H1 (cell line): ENCODE measurements at regions not wholly inside any gene's neighbourhood (a gene's known extent, or its start where the extent isn't known, plus 50 kb on each side); places are given as distances from the start of the nearest gene placed in this dataset.

Experiments
- CTCF ChIA-PET: fragments of 300-600 bp; sonication (Branson Sonifier 250); formaldehyde crosslinking; loops from one replicate; lab custom pipeline; 2021; ENCODE audit not compliant: partially characterized antibody; lab: Charles Lee
- POLR2A ChIA-PET: fragments of 300-600 bp; sonication (Branson Sonifier 250); formaldehyde crosslinking; loops from one replicate; lab custom pipeline; 2021; ENCODE audit warnings: inconsistent platforms; ENCODE audit not compliant: partially characterized antibody; lab: Charles Lee
- DNase-seq, 2 experiments: peaks; one replicate each; pipeline versions ENCODE4 v3.0.0 to v3.0.0-alpha.2; 2010 to 2022; ENCODE audit warnings: low spot score in 2 of 2, low read depth in 1 of 2, mixed read lengths in 1 of 2
- FAIRE-seq: peaks from 2 replicates; lab custom pipeline; 2011; peaks lifted over from hg19 to GRCh38; lab: Jason Lieb, UNC
- H2AFZ ChIP-seq: 2 replicates; pipeline ENCODE4 v1.8.1; 2012; ENCODE audit warnings: low read length, inconsistent platforms
- H2AK5ac ChIP-seq: 2 replicates; pipeline ENCODE4 v1.6.1; 2013; ENCODE audit warnings: low read depth, low read length
- H2BK120ac ChIP-seq: replicated peaks from 2 replicates; pipeline ENCODE3; 2013; ENCODE audit warnings: low read depth, low read length, inconsistent platforms
- H2BK12ac ChIP-seq: 2 replicates; pipeline ENCODE4 v1.6.1; 2013; ENCODE audit warnings: low read depth, low read length
- H2BK15ac ChIP-seq: 2 replicates; pipeline ENCODE4 v1.6.1; 2013; ENCODE audit warnings: low read length
- H2BK20ac ChIP-seq: 2 replicates; pipeline ENCODE4 v1.6.1; 2013; ENCODE audit warnings: low read length
- H2BK5ac ChIP-seq: 2 replicates; pipeline ENCODE4 v1.6.1; 2013; ENCODE audit warnings: low read depth, low read length
- H3K14ac ChIP-seq: 2 replicates; pipeline ENCODE4 v1.6.1; 2013; ENCODE audit warnings: inconsistent platforms; ENCODE audit not compliant: insufficient read length
- H3K18ac ChIP-seq: 2 replicates; pipeline ENCODE4 v1.6.1; 2013; ENCODE audit warnings: low read length; ENCODE audit errors: extremely low read depth
- H3K23ac ChIP-seq: 2 replicates; pipeline ENCODE4 v1.6.1; 2013; ENCODE audit warnings: inconsistent platforms; ENCODE audit not compliant: insufficient read length
- H3K23me2 ChIP-seq: 2 replicates; pipeline ENCODE4 v1.6.1; 2013; ENCODE audit warnings: low read depth, low read length
- H3K27ac ChIP-seq: 2 replicates; pipeline ENCODE4 v1.6.1; 2011; ENCODE audit warnings: low read depth, low read length, inconsistent platforms
- H3K27me3 ChIP-seq, 4 experiments: replicated peaks in 1 of 4; 1 replicate in 1 of 4; 2 replicates in 3 of 4; pipeline versions ENCODE4 v1.6.1 to v1.8.1; 2011 to 2013; ENCODE audit warnings: low read length in 3 of 4, mild to moderate bottlenecking in 3 of 4, inconsistent platforms in 2 of 4, mixed read lengths in 2 of 4, moderate library complexity in 1 of 4; ENCODE audit not compliant: control insufficient read depth in 3 of 4, insufficient read depth in 3 of 4; ENCODE audit errors: extremely low read depth in 1 of 4
- H3K36me3 ChIP-seq, 4 experiments: 2 replicates each; pipeline versions ENCODE4 v1.6.1 to v1.8.1; 2011 to 2013; ENCODE audit warnings: mild to moderate bottlenecking in 4 of 4, low read length in 3 of 4, moderate library complexity in 2 of 4, control low read depth in 1 of 4, inconsistent platforms in 1 of 4; ENCODE audit not compliant: insufficient read depth in 4 of 4, control insufficient read depth in 2 of 4
- H3K4ac ChIP-seq: replicated peaks from 2 replicates; pipeline ENCODE3; 2013; ENCODE audit warnings: low read length, low read depth, mixed read lengths, inconsistent platforms; ENCODE audit not compliant: insufficient read length
- H3K4me1 ChIP-seq, 4 experiments: replicated peaks in 1 of 4; 1 replicate in 1 of 4; 2 replicates in 3 of 4; pipeline versions ENCODE4 v1.6.1 to v1.8.1; 2011 to 2013; ENCODE audit warnings: low read length in 3 of 4, inconsistent platforms in 2 of 4, mixed read lengths in 1 of 4; ENCODE audit not compliant: insufficient read depth in 4 of 4, control insufficient read depth in 3 of 4
- H3K4me2 ChIP-seq, 2 experiments: 2 replicates each; pipeline versions ENCODE4 v1.6.1 to v1.8.1; 2011 to 2013; ENCODE audit warnings: low read depth in 2 of 2, low read length in 2 of 2, control low read depth in 1 of 2, inconsistent platforms in 1 of 2, mild to moderate bottlenecking in 1 of 2; ENCODE audit not compliant: insufficient read depth in 1 of 2
- H3K4me3 ChIP-seq, 4 experiments: fragments of 200-600, 300-600 bp in 1 of 4; sonication (generic), shearing (Covaris generic), sonication (Bioruptor Twin) in 1 of 4; 2 replicates each; pipeline versions ENCODE4 v1.5.1 to v1.8.1; 2011 to 2016; ENCODE audit warnings: low read length in 4 of 4, low read depth in 3 of 4, control low read depth in 2 of 4, inconsistent platforms in 2 of 4, mild to moderate bottlenecking in 2 of 4, mixed read lengths in 1 of 4, moderate library complexity in 1 of 4; ENCODE audit not compliant: insufficient read depth in 2 of 4; ENCODE audit errors: extremely low read depth in 1 of 4
- H3K56ac ChIP-seq: replicated peaks from 2 replicates; pipeline ENCODE3; 2013; ENCODE audit warnings: low read depth, mild to moderate bottlenecking, mixed read lengths, low read length, inconsistent platforms; ENCODE audit not compliant: insufficient read length
- H3K79me1 ChIP-seq: 2 replicates; pipeline ENCODE4 v1.6.1; 2013; ENCODE audit warnings: low read depth, low read length, control low read depth
- H3K79me2 ChIP-seq, 2 experiments: 2 replicates each; pipeline versions ENCODE4 v1.6.1 to v1.8.1; 2012 to 2013; ENCODE audit warnings: low read length in 2 of 2, mild to moderate bottlenecking in 2 of 2, inconsistent platforms in 1 of 2; ENCODE audit not compliant: insufficient read depth in 2 of 2, control insufficient read depth in 1 of 2
- H3K9ac ChIP-seq, 4 experiments: replicated peaks in 1 of 4; 1 replicate in 1 of 4; 2 replicates in 3 of 4; pipeline versions ENCODE4 v1.6.1 to v1.8.1; 2011 to 2013; ENCODE audit warnings: low read depth in 3 of 4, low read length in 3 of 4, control low read depth in 2 of 4, mild to moderate bottlenecking in 2 of 4, moderate library complexity in 2 of 4, inconsistent platforms in 1 of 4; ENCODE audit errors: extremely low read depth in 1 of 4
- H3K9me3 ChIP-seq, 2 experiments: 2 replicates each; pipeline versions ENCODE4 v1.6.1 to v1.8.1; 2012 to 2013; ENCODE audit warnings: mild to moderate bottlenecking in 2 of 2, moderate library complexity in 2 of 2, control low read depth in 1 of 2, inconsistent platforms in 1 of 2, low read depth in 1 of 2, low read length in 1 of 2, mixed read lengths in 1 of 2; ENCODE audit not compliant: insufficient read depth in 2 of 2
- H4K20me1 ChIP-seq, 2 experiments: replicated peaks in 1 of 2; 2 replicates each; pipeline versions ENCODE3 to v1.8.1; 2011 to 2013; ENCODE audit warnings: inconsistent platforms in 2 of 2, low read length in 2 of 2, mild to moderate bottlenecking in 1 of 2; ENCODE audit not compliant: insufficient read depth in 2 of 2, control insufficient read depth in 1 of 2
- H4K5ac ChIP-seq: 2 replicates; pipeline ENCODE4 v1.6.1; 2013; ENCODE audit warnings: low read length, low read depth, mixed read lengths, inconsistent platforms; ENCODE audit not compliant: insufficient read length
- H4K8ac ChIP-seq: 2 replicates; pipeline ENCODE4 v1.8.0; 2013; ENCODE audit warnings: mild to moderate bottlenecking, moderate library complexity, low read length, inconsistent platforms; ENCODE audit not compliant: insufficient read depth; ENCODE audit errors: extremely low read depth
- H4K91ac ChIP-seq: replicated peaks from 2 replicates; pipeline ENCODE3; 2013; ENCODE audit warnings: low read length, mixed read lengths, inconsistent platforms; ENCODE audit not compliant: insufficient read length
- HDAC2 ChIP-seq, 2 experiments: fragments of 300-600 bp in 1 of 2; sonication (generic) in 1 of 2; IDR thresholded peaks; 2 replicates each; pipeline ENCODE4 v1.6.1; 2011 to 2012; ENCODE audit warnings: low read depth in 2 of 2, low read length in 2 of 2, mild to moderate bottlenecking in 2 of 2, moderate library complexity in 2 of 2, borderline replicate concordance in 1 of 2, inconsistent platforms in 1 of 2
- RAD21 ChIP-seq, 2 experiments: IDR thresholded peaks in 1 of 2; conservative IDR thresholded peaks in 1 of 2; 2 replicates each; pipeline ENCODE4 v1.6.1; 2011; ENCODE audit warnings: low read depth in 2 of 2, low read length in 2 of 2, improper control_type of control experiment in 1 of 2, inconsistent platforms in 1 of 2, mild to moderate bottlenecking in 1 of 2, moderate library complexity in 1 of 2
- SP1 ChIP-seq: IDR thresholded peaks from 2 replicates; pipeline ENCODE4 v1.6.1; 2011; ENCODE audit warnings: low read depth, low read length
- WGBS, 2 experiments: shearing (Covaris generic) in 1 of 2; methylation state at CpG; one replicate each; pipeline versions ENCODE4 v1.1.6 to v1.1.7; 2013 to 2015; ENCODE audit warnings: low lambda C conversion rate in 2 of 2, mixed read lengths in 2 of 2, inconsistent platforms in 1 of 2, low coverage in 1 of 2, missing lambda C conversion rate in 1 of 2; ENCODE audit not compliant: insufficient replicate concordance in 2 of 2, insufficient coverage in 1 of 2, insufficient read length in 1 of 2; ENCODE audit errors: extremely low coverage in 1 of 2, missing lambda C conversion rate in 1 of 2; 5-methylcytosine and 5-hydroxymethylcytosine counted together
- TF ChIP-seq, protein P1 (sequence below), 3 experiments: IDR thresholded peaks; 1 replicate in 2 of 3; 2 replicates in 1 of 3; pipeline versions ENCODE4 v1.5.1 to v1.6.1; 2011; ENCODE audit warnings: low read length in 3 of 3, mild to moderate bottlenecking in 3 of 3, inconsistent platforms in 2 of 3, low read depth in 1 of 3, moderate library complexity in 1 of 3; ENCODE audit not compliant: insufficient read depth in 1 of 3; ENCODE audit errors: control extremely low read depth in 1 of 3

DNA sequence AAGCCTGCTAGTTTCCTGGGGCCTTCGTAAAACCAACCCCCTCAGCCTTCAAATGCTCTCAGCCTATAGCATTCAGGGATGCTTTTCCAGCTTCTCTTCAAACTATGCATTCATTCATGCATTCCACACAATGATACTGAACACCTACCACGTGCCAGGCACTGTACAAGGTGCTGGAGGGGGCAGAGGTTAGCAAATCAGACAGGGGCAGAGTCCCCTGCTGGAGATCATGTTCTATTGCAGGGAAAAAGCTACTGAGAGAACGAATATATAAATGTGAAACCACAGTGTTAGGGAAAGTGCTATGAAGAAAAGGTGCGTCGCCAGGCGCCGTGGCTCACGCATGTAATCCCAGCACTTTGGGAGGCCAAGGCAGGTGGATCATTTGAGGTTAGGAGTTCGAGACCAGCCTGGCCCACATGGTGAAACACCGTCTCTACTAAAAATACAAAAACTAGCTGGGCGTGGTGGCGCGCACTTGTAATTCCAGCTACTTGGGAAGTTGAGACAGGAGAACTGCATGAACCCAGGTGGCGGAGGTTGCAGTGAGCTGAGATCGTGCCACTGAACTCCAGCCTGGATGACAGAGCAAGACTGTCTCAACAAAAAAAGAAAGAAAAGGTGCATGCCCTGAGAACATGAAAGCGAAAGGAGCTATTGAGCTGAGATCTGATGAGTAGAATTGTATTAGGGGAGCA is 64.6 kb upstream of the CALN1 start:
- no peaks in the 10 kb centered on the region for H3K27me3 ChIP-seq
- H2AFZ ChIP-seq: no peak overlapping the region
- no peaks in the 10 kb centered on the region for H3K36me3 ChIP-seq
- no peaks in the 10 kb centered on the region for H3K79me2 ChIP-seq
- no peak overlapping the region for H4K8ac ChIP-seq
- POLR2A ChIA-PET: interaction anchor here (0.5 to 0.6 kb wide), 2 partner anchors 68 to 1361 kb away, joined by 3 read pairs; no protein-coding TSS in a partner anchor
- H3K4me2 ChIP-seq: no peak overlapping the region
- TF ChIP-seq SP1 (no peak), RAD21 (IDR thresholded peaks at IDR 0.05 in 1 of 2, conservative IDR thresholded peaks at IDR 0.05 in 1 of 2; ENCODE audit: low read depth in 2 of 2, low read length in 2 of 2) (peak in 1 of 2 experiments; percentile 29; a peak in 3 of 4 replicates), HDAC2 (IDR thresholded peaks at IDR 0.05; ENCODE audit: borderline replicate concordance in 1 of 2, low read depth in 2 of 2, low read length in 2 of 2) (no peak)
- TF ChIP-seq, protein P1, sequence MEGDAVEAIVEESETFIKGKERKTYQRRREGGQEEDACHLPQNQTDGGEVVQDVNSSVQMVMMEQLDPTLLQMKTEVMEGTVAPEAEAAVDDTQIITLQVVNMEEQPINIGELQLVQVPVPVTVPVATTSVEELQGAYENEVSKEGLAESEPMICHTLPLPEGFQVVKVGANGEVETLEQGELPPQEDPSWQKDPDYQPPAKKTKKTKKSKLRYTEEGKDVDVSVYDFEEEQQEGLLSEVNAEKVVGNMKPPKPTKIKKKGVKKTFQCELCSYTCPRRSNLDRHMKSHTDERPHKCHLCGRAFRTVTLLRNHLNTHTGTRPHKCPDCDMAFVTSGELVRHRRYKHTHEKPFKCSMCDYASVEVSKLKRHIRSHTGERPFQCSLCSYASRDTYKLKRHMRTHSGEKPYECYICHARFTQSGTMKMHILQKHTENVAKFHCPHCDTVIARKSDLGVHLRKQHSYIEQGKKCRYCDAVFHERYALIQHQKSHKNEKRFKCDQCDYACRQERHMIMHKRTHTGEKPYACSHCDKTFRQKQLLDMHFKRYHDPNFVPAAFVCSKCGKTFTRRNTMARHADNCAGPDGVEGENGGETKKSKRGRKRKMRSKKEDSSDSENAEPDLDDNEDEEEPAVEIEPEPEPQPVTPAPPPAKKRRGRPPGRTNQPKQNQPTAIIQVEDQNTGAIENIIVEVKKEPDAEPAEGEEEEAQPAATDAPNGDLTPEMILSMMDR (IDR thresholded peaks at IDR 0.05; ENCODE audit: control extremely low read depth in 1 of 3, insufficient read depth in 1 of 3, low read depth in 1 of 3, low read length in 3 of 3): peak; percentile 10 to 34 (median 15); a peak in 3 of 4 replicates
- DNase-seq (peak in 1 of 2 experiments; percentile 33), FAIRE-seq (no peak)
- H2BK20ac ChIP-seq: no peak overlapping the region
- H3K14ac ChIP-seq: no peak overlapping the region
- H2BK15ac ChIP-seq: no peak overlapping the region
- no peak overlapping the region for H3K4ac ChIP-seq
- H3K23ac ChIP-seq: no peak overlapping the region
- no peak overlapping the region for H2AK5ac ChIP-seq
- no peak overlapping the region for H2BK120ac ChIP-seq
- H2BK12ac ChIP-seq: no peak overlapping the region
- no peaks in the 10 kb centered on the region; the same call in 1 of the 2 replicates for H3K23me2 ChIP-seq
- no peak overlapping the region for H2BK5ac ChIP-seq
- no peak overlapping the region for H3K18ac ChIP-seq
- 91% methylated on average over 16 of the region's 16 CpGs; no CpG with 5 or more reads in 1 of the 2 experiments for WGBS, 2 experiments
- H3K9me3 ChIP-seq: 0 out of 4 replicates have a peak, but pooled peaks cover 0 to 2% of the 10 kb centered on the region in 2 experiments
- no peaks in the 10 kb centered on the region for H3K79me1 ChIP-seq
- H4K20me1 ChIP-seq: no peaks in the 10 kb centered on the region
- H4K91ac ChIP-seq: no peak overlapping the region
- no peak overlapping the region for H4K5ac ChIP-seq
- CTCF ChIA-PET: interaction anchor here (0.8 to 1.7 kb wide), 10 partner anchors 9 to 142 kb away, joined by 3 to 7 read pairs (median 3); no protein-coding TSS in a partner anchor
- H3K56ac ChIP-seq: no peak overlapping the region
- no peak overlapping the region for H3K9ac ChIP-seq
- H3K27ac ChIP-seq: no peak overlapping the region
- H3K4me3 ChIP-seq: no peak overlapping the region
- no peaks in the 10 kb centered on the region for H3K4me1 ChIP-seq
